AG04450 (cell line): ENCODE measurements at regions not wholly inside any gene's neighbourhood (a gene's known extent, or its start where the extent isn't known, plus 50 kb on each side); places are given as distances from the start of the nearest gene placed in this dataset.

ENCODE experiments used
- CTCF ChIA-PET: fragments of 300-600, 350-600 bp; formaldehyde crosslinking; extraction: SDS; loops from one replicate; lab custom pipeline; 2022; ENCODE audit warnings: antibody characterized with exemption, inconsistent platforms; lab: Charles Lee
- POLR2A ChIA-PET: fragments of 350-600 bp; formaldehyde crosslinking; extraction: SDS; loops from one replicate; lab custom pipeline; 2021; ENCODE audit warnings: antibody characterized with exemption, inconsistent platforms; lab: Yijun Ruan, JAX
- DNase-seq: peaks from one replicate; pipeline ENCODE4 v3.0.0-alpha.2; 2011; ENCODE audit warnings: low read depth, low spot score
- H3K27ac ChIP-seq: one replicate; pipeline ENCODE4 v1.5.1; 2012; ENCODE audit warnings: low read depth, low read length, control low read depth
- H3K27me3 ChIP-seq: one replicate; pipeline ENCODE4 v1.6.0; 2012; ENCODE audit warnings: low read length; ENCODE audit not compliant: control insufficient read depth, insufficient read depth
- H3K4me3 ChIP-seq: 2 replicates; pipeline ENCODE4 v1.5.1; 2011; ENCODE audit warnings: mild to moderate bottlenecking, low read depth, low read length, control low read depth
- H3K9me3 ChIP-seq: 2 replicates; pipeline ENCODE4 v1.5.1; 2012; ENCODE audit warnings: low read length; ENCODE audit not compliant: control insufficient read depth, insufficient read depth
- CTCF ChIP-seq: IDR thresholded peaks from 2 replicates; pipeline ENCODE4 v1.5.1; 2011; ENCODE audit warnings: low read depth, low read length, control low read depth, inconsistent platforms

- no peaks in the 10 kb centered on the region for H3K27me3 ChIP-seq
- no peaks in the 10 kb centered on the region for H3K9me3 ChIP-seq
- POLR2A ChIA-PET, result no interaction called here
- no peak for DNase-seq
- TF ChIP-seq CTCF, result no peak
- H3K4me3 ChIP-seq, result no peak overlapping the region
- CTCF ChIA-PET, result no interaction called here
- no peak overlapping the region for H3K27ac ChIP-seq
Measured at GRCh38 chr1:80917826-80918225, 882.9 kb upstream of the ADGRL2 start.

- no peak for TF ChIP-seq CTCF
- POLR2A ChIA-PET, result no interaction called here
- Histone ChIP-seq H3K4me3 (no peak overlapping the region), H3K9me3 (no peaks in the 10 kb centered on the region), H3K27ac (no peak overlapping the region), H3K27me3 (no peaks in the 10 kb centered on the region)
- DNase-seq, result no peak
- CTCF ChIA-PET, result interaction anchor here (0.6 kb wide), 1 partner anchor 512 kb away, joined by 4 read pairs; no protein-coding TSS in a partner anchor
Measured at GRCh38 chr1:80917225-80917624, 883.5 kb upstream of the ADGRL2 start.

GRCh38 chr1:80915491-80915890 lies 885.2 kb upstream of the ADGRL2 start:
- Histone ChIP-seq H3K9me3 (no peaks in the 10 kb centered on the region), H3K27me3 (no peaks in the 10 kb centered on the region), H3K27ac (no peak overlapping the region), H3K4me3 (no peak overlapping the region)
- POLR2A ChIA-PET, result no interaction called here
- TF ChIP-seq CTCF, result no peak
- no peak for DNase-seq
- CTCF ChIA-PET, result no interaction called here

DNA sequence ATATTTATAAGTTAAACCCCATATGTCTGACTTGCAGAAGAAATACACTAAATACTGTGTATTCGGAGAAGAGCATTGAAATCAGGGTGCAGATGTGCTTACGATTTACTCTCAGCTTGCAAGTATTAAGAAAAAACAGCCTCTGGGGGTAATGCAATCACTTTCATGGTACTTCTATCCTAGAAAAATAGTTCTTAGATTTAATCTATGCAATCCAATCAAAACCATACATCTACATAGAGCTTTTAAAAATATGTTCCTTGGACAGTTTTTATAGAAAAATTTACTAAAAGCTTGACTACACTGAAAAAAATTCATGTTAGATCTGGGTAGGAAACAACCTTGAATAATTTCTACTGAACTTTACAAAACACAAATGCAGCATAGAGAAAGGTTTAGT lies 890.3 kb upstream of the ADGRL2 start:
- CTCF ChIA-PET, result interaction anchor here (0.6 kb wide), 1 partner anchor 25 kb away, joined by 3 read pairs; no protein-coding TSS in a partner anchor

More for the DNA sequence above, 890.3 kb upstream of the ADGRL2 start:
- Histone ChIP-seq H3K27ac (no peak overlapping the region), H3K9me3 (no peaks in the 10 kb centered on the region), H3K4me3 (no peak overlapping the region), H3K27me3 (no peaks in the 10 kb centered on the region)
- DNase-seq, result no peak
- TF ChIP-seq CTCF, result no peak
- POLR2A ChIA-PET, result no interaction called here
